GM19238 (cell line): ENCODE measurements at regions not wholly inside any gene's neighbourhood (a gene's known extent, or its start where the extent isn't known, plus 50 kb on each side); places are given as distances from the start of the nearest gene placed in this dataset.

Experiments
- DNase-seq: peaks from one replicate; pipeline ENCODE4 v3.0.0; 2011; ENCODE audit warnings: low spot score; ENCODE audit not compliant: insufficient read length

- DNase-seq = no peak
Observed at GRCh38 chr6:165956874-165957273, 210.8 kb downstream of the TBXT start.

GRCh38 chr6:165952514-165952913 lies 215.1 kb downstream of the TBXT start:
- DNase-seq = no peak

- no peak for DNase-seq
Observed at GRCh38 chr6:165950316-165950715, 217.3 kb downstream of the TBXT start.

- DNase-seq = no peak
Observed at GRCh38 chr6:165949324-165949723, 218.3 kb downstream of the TBXT start.

GRCh38 chr6:165944002-165944466 lies 223.6 kb downstream of the TBXT start:
- DNase-seq = no peak

- DNase-seq = no peak
Observed at GRCh38 chr6:165941786-165942185, 225.9 kb downstream of the TBXT start.

- DNase-seq = no peak
Observed at GRCh38 chr6:165941249-165941775, 226.3 kb downstream of the TBXT start.

- DNase-seq = no peak
Observed at GRCh38 chr6:165940366-165940765, 227.3 kb downstream of the TBXT start.

GRCh38 chr6:165939601-165940290 lies 227.9 kb downstream of the TBXT start:
- no peak for DNase-seq

- no peak for DNase-seq
Observed at GRCh38 chr6:165939047-165939446, 228.6 kb downstream of the TBXT start.

- DNase-seq = no peak
Observed at GRCh38 chr6:165937564-165938358, 229.9 kb downstream of the TBXT start.

- no peak for DNase-seq
Observed at GRCh38 chr6:165936660-165937059, 231.0 kb downstream of the TBXT start.

GRCh38 chr6:165936096-165936495 lies 231.6 kb downstream of the TBXT start:
- no peak for DNase-seq

- DNase-seq = no peak
Observed at GRCh38 chr6:165931675-165932074, 236.0 kb downstream of the TBXT start.

GRCh38 chr6:165930668-165931214 lies 236.9 kb downstream of the TBXT start:
- no peak for DNase-seq

GRCh38 chr6:165929607-165930006 lies 238.0 kb downstream of the TBXT start:
- no peak for DNase-seq

- no peak for DNase-seq
Observed at GRCh38 chr6:165926378-165926777, 241.3 kb downstream of the TBXT start.

GRCh38 chr6:165925474-165926156 lies 242.0 kb downstream of the TBXT start:
- DNase-seq = no peak

- no peak for DNase-seq
Observed at GRCh38 chr6:165922309-165922794, 245.3 kb downstream of the TBXT start.

- no peak for DNase-seq
Observed at GRCh38 chr6:165920896-165921671, 246.6 kb downstream of the TBXT start.

GRCh38 chr6:165917576-165917975 lies 250.1 kb downstream of the TBXT start:
- DNase-seq = no peak
